ENCODE measurements at regions not wholly inside any gene's neighbourhood (a gene's known extent, or its start where the extent isn't known, plus 50 kb on each side); places are given as distances from the start of the nearest gene placed in this dataset.
"Not testable (repeated sequence)": the region's sequence is repeated elsewhere in the genome, so short reads cannot be mapped to it uniquely, and the experiment has no call there.

GRCh38 chr5:6321078-6321477 lies 57.3 kb downstream of the MED10 start:
- no peak for DNase-seq

DNA sequence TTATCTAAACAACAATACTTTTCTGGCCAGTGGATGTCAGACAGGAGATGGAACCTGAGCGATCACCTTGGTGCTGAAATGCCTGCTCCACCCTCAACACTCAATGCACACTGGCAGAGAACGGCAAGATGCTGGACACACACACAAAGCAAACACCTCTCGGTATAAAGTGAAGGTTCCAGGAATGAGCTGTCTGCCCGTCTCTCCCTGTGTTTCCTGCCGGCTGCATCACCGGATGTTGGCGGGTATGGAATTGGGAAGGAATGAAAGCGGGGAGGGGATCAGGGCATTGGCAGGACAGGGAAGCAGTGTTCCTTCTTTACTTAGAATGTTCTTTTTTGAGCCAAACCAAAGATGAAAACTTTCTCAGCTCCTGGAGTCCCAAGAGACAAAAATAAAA lies 59.2 kb downstream of the MED10 start:
- DNase-seq: no peak

GRCh38 chr5:6317116-6317798 lies 61.1 kb downstream of the MED10 start:
- DNase-seq: no peak

DNA sequence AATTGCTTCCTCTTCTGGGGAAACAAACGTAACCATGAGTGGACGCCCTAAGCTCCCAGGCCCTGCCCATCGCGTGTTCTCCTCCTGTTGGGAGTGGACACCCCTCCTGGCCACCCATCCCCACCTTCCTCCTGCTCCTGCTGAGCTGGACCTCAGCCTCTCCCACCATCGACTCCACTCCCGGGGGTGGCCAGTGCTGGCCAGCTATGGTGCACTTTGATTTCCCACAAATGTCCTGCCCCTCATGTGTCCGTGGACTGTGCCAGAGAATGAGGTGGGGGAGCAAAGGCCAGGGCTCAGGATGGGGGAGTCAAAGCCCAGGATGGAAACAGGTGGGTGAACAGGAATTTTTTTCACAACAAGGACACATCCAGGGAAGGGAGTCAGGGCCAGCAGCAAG lies 62.8 kb downstream of the MED10 start:
- no peak for DNase-seq

DNA sequence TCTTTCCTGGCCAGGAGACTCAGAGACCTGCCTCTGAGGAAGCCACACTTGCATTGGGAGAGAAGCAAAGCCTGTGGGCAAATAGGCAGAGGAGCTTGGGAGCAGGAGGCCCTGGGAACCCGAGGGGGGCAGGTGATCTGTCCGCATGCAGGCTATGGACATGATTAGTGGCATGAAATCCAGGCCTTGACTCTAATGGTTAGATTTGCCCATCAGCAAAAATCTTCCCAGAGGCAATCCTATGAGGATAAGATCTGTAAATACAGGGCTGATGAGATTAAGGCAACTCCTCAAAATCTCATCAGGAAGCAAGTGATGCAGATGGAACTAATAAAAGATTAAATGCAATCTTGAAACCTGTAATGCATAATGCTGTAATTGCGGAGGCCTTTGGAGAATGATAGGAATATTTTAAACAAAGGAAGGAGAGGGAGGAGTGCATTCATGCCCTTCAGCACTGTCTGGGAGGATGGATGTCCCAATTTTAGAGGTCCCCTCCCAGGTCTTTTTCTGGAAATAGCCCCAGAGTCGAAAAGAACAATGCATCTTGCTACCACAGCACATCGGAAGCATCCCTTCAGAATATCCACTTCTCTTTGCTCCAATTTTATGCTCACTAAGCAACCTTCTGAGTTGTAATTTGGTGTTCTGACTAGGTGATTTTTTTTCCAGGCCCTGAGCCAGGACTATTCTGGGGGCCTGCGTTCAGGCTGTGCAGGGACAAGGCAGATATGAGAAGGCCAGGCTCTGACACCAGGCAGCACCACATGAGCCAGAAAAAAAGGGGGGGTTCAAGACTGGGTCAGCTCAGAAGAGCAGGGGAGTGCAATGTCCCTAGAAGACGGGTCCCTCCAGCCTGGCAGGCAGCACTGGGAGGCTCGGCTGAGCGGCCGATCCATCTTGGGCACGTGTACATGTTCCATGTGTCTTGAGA lies 66.5 kb downstream of the MED10 start:
- no peak for DNase-seq

GRCh38 chr5:6309949-6310348 lies 68.4 kb downstream of the MED10 start:
- no peak for DNase-seq

GRCh38 chr5:6308683-6309082 lies 69.7 kb downstream of the MED10 start:
- no peak for DNase-seq

DNA sequence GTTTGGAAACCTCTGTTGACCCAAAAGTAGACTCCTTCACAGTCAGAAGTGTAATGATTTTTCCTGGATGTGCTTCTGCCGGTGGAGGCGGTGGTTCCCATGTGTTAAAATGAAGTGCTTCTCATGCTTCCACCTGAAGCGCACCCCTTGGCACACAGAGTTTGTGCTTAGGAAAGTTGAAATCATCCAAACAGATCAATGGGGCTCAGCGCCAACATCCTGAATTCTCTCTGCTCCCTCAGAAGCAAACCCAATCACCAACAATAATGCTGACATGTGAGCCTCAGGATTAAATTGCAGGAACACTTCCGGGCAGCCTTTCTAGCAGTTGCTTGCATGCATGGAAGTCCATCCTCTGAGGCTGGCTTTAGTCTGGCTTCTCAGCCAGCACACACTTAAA lies 71.0 kb downstream of the MED10 start:
- DNase-seq: no peak

- DNase-seq: no peak
Observed at GRCh38 chr5:6305853-6306252, 72.5 kb downstream of the MED10 start.

DNA sequence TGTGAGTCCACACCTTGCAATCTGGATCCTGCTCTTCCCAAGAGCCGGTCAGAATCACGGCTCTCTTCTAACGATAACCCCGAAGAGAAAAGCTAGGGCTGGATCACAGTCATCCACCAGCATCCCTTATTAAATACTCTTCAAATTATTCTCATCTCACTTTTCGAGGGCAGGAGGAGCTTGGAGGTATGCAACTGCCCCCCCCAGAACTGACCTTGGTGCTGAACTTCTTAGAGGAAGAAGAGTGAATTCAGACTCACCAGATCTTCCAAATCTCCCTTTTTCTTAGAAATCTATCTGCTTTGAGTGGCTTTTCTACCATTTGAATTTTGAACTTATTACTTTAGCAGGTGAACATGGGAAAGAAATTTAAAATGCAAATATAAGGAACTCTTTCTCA lies 75.7 kb downstream of the MED10 start:
- DNase-seq: peak; percentile 1

DNA sequence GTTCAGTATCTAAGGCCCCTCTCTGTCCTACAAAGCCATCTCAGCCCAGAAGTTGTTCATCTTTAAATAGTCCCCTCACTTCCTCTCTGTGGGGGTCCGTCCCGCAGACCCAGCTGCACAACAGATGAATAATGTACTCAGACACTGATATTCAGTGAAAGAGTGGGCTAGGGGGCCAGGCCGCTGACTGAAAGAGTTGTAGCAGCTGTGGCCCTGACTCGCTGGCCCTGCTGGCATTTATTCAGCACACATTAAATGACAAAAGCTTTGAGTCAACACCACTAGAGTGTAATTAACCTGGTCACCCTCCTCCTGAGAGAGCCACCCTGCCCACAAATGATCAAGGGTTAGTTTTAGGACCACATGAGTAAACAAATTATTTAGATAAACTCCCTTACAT lies 76.3 kb downstream of the MED10 start:
- no peak for DNase-seq

- no peak for DNase-seq
Observed at GRCh38 chr5:6296524-6296923, 81.8 kb downstream of the MED10 start.

DNA sequence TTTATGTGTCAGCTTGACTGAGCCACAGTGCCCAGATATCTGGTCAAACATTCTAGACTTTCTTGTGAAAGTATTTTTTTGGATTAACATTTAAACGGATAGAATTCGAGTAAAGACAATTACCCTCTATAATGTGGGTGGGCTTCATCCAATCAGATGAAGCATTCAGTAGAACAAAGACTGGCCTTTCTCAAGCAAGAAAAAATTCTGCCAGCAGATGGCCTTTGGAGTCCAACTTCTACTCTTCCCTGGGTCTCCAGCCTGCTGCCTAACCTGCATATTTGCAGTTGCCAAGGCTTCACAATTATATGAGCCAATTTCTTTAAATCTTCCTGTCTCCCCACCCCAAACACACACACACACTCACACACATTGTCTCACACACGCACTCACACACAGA lies 86.4 kb downstream of the MED10 start:
- DNase-seq: peak; percentile 22

DNA sequence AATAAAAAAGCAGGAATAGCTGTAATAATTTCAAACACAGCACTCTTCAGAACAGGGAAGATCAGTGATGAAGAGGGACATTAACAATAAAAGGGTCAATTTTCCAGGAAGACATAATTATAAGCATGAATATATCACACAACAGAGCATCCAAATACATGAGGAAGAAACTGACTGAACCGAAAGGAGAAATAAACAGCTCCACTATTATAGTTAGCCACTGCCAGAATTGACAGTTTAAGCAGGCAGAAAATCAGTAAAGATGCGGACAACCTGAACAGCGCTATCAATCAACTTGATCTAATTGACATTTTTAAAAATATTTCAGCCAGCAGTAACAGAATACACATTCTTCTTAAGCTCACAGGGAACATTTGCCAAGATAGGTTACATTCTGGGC lies 89.1 kb downstream of the MED10 start:
- DNase-seq: no peak

DNA sequence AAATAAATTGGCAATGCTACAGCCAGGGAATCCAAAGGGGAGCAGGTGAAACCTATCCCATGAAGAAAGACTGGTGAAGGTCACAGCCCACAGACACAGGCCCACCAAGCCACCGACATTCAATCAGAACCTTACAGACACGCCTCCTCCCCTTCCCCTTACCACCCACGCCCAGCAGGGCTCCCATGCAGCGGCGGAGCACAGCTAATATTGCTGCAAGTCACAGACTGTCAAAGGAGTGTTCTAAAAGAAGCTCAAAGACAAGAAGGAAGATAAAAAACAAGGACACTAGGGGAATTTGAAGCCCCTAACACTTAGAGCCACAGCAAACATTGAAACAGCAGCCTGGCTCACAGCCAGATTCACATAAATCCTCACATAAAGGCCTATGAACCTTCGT lies 91.2 kb downstream of the MED10 start:
- no peak for DNase-seq

GRCh38 chr5:6286404-6286803 lies 91.9 kb downstream of the MED10 start:
- DNase-seq: no peak

GRCh38 chr5:6284491-6284890 lies 93.9 kb downstream of the MED10 start:
- DNase-seq: not testable (repeated sequence)

DNA sequence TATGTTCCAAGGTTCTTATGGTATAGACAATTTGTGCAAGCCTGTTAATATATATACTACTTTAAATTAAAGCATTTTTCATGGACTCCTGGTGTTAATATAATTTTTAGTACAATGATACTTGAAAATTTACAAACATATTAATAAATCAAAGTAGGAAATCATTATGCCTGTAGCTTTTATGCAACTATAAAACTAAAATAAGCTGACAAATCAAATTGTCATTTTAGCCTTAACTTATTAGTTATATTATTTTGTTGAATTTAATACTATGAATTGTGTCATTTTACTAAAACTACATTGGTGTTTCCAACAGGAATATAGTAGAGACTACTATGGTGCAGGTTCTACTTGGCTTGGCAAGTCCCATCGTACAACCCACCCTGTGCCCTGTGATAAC lies 96.0 kb downstream of the MED10 start:
- DNase-seq: no peak

DNA sequence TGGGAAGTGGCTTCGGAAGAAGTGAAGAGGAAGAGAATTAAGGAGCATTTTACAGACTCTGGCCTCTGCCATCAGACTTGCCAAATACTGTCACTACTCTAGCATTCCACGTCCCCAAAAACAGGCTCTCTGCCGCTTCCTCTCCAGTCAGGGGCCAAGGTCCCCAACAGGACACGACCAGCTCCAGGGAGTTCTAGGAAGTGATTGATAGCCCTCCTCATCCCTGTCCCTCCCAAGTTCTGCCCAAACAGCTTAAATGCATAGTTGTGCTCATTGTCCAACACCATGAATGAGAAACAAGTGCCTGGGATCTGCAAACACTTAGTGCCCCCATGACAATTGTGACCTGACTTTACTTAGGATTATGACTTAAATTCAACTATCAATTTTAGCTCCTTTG lies 96.5 kb downstream of the MED10 start:
- no peak for DNase-seq

GRCh38 chr5:6280425-6281100 lies 97.8 kb downstream of the MED10 start:
- DNase-seq: no peak

DNA sequence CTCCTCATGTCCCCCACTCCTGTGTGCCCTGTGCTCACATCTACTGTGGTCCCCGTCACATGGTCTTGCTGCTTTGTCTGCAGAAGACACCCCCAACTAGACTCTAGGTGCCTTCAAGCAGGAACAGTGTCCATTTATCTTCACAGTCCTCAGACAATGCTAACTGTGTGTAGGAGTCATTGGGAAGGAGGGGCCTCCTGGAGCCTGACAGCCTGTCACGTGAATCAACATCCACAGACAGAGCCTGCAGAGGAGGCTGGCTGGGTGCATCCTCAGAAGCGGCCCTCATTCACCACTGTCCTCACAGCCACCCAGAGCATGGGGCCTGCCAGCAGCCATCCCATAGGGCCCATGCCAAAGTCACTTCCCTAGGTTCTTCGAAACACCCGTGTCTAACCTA lies 98.7 kb downstream of the MED10 start:
- DNase-seq: no peak

GRCh38 chr5:6274846-6275543 lies 103.4 kb downstream of the MED10 start:
- DNase-seq: no peak

DNA sequence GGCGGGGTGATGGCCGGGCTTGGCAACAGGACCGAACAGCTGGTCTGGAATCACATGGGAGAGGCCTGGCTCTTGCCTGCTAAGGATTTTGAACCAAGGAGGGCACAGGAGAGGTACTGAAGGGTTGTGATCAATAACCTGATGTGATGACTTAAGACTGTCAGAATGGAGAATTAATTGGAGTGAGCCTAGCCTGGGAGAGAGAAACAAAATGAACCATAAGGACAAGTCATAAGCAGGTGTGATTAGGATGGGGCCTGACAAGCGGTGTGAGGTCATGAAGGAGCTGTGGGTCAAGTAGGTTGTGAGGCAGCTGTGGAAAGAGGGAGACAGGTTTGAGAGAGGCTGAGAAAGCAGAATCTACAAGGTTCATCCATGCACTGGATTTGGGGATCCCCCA lies 104.6 kb downstream of the MED10 start:
- no peak for DNase-seq

All from OCI-M1 (cell line).